ENCODE measurements at regions not wholly inside any gene's neighbourhood (a gene's known extent, or its start where the extent isn't known, plus 50 kb on each side); places are given as distances from the start of the nearest gene placed in this dataset.

DNA sequence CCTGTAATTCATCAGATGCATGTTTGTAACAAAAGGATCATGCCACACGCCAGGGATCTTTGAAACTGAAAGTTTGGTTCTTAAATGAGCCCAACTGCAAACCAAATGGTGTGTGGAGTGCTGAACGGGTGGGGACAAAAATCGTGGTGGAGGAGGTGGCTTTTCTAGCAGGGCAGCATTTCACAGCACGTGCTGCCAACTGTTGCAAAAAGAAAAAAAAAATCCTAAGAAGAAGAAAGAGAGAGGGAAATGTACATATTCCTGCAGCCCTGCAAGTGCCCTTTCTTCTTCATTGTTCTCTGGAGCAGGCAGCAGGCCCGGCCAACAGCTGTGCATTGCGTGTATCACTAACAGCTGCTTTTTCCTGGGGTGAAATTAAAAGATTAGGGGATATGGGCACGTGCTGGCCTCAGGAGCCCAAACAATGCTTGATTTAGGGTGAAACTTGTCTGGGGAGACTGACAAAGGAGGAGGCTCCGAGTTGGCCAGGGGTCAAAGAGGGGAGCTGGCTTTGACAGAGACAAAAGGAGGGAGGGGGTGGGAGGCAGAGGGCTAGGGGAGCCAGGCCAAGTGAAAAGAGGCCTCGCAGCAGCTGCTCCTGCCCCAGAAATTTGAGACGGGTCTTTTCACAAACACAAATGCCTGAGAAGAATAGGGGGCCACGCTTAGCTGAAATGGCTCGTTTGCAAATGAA is 73.0 kb downstream of the GADD45G start (continued):
- TF ChIP-seq ZBTB33 (IDR thresholded peaks at IDR 0.05; ENCODE audit: extremely low read depth, insufficient replicate concordance, low read length) (no peak), ELF1 (IDR thresholded peaks at IDR 0.05; ENCODE audit: borderline replicate concordance, low read depth) (no peak), SIN3A (IDR thresholded peaks at IDR 0.05; ENCODE audit: low read depth) (no peak), RAD21 (IDR thresholded peaks at IDR 0.05; ENCODE audit: low read depth) (no peak), ATF3 (IDR thresholded peaks at IDR 0.05) (no peak), CEBPB (IDR thresholded peaks at IDR 0.05; ENCODE audit: low read depth) (no peak), POLR2AphosphoS5 (IDR thresholded peaks at IDR 0.05; ENCODE audit: low read depth, low read length) (no peak), FOSL1 (IDR thresholded peaks at IDR 0.05; ENCODE audit: low read depth) (no peak), EGR1 (IDR thresholded peaks at IDR 0.05; ENCODE audit: low read depth) (no peak), POLR2A (IDR thresholded peaks at IDR 0.05; ENCODE audit: borderline replicate concordance, extremely low read depth, insufficient read depth, insufficient read length) (no peak), EZH2phosphoT487 (IDR thresholded peaks at IDR 0.05; ENCODE audit: borderline replicate concordance) (no peak)

GRCh38 chr9:89678396-89679015 is 73.7 kb downstream of the GADD45G start:
- RAD21 ChIA-PET (ENCODE audit: low non-redundant PET in 1 of 2, low total read pairs in 2 of 2, uncharacterized antibody in 2 of 2, unreplicated experiment in 2 of 2), result no interaction called here
- Histone ChIP-seq H3K79me2 (ENCODE audit: insufficient read depth, low read length) (no peaks in the 10 kb centered on the region), H3K27me3 (ENCODE audit: insufficient read depth, low read length) (no peaks in the 10 kb centered on the region), H3K4me3 (replicated peaks in 1 of 2; ENCODE audit: low read depth in 1 of 2, low read length in 2 of 2) (no peak overlapping the region), H2AFZ (ENCODE audit: low read depth, low read length, poor library complexity, severe bottlenecking) (no peak overlapping the region), H3K9me2 (ENCODE audit: insufficient read depth) (no peaks in the 10 kb centered on the region), H3K9me3 (ENCODE audit: control insufficient read depth in 1 of 2, insufficient read depth in 1 of 2, low read depth in 1 of 2, low read length in 2 of 2) (no peaks in the 10 kb centered on the region), H4K20me1 (ENCODE audit: insufficient read depth) (no peaks in the 10 kb centered on the region), H3K9ac (ENCODE audit: low read length) (no peak overlapping the region), H3K4me1 (ENCODE audit: control insufficient read depth in 1 of 2, insufficient read depth in 2 of 2, low read length in 2 of 2) (no peaks in the 10 kb centered on the region), H3K27ac (ENCODE audit: low read depth, low read length) (no peak overlapping the region), H3K36me3 (ENCODE audit: control insufficient read depth in 1 of 2, insufficient read depth in 2 of 2, low read length in 2 of 2) (no peaks in the 10 kb centered on the region), H3K4me2 (ENCODE audit: low read length) (no peak overlapping the region)
- DNase-seq (ENCODE audit: low read depth, low spot score), result no peak
- intact Hi-C loops (cut with micrococcal nuclease), result no loop called here
- POLR2A ChIA-PET, result no interaction called here
- CTCF ChIA-PET, result no interaction called here
- ATAC-seq, result no peak
- no TSS peak for BruUV-seq (replicated peaks)
- TF ChIP-seq FOSL1 (IDR thresholded peaks at IDR 0.05; ENCODE audit: low read depth), result no peak
- TF ChIP-seq SRF (IDR thresholded peaks at IDR 0.05; ENCODE audit: low read depth), result no peak
- TF ChIP-seq POLR2AphosphoS5 (IDR thresholded peaks at IDR 0.05; ENCODE audit: low read depth, low read length), result no peak
- no peak for TF ChIP-seq CBX3 (IDR thresholded peaks at IDR 0.05; ENCODE audit: low read depth)
- no peak for TF ChIP-seq ELF1 (IDR thresholded peaks at IDR 0.05; ENCODE audit: borderline replicate concordance, low read depth)
- TF ChIP-seq POLR2A (IDR thresholded peaks at IDR 0.05; ENCODE audit: borderline replicate concordance, extremely low read depth, insufficient read depth, insufficient read length), result no peak
- TF ChIP-seq YY1 (IDR thresholded peaks at IDR 0.05; ENCODE audit: extremely low read depth, insufficient replicate concordance, low read depth, low read length), result no peak
- TF ChIP-seq RAD21 (IDR thresholded peaks at IDR 0.05; ENCODE audit: low read depth), result no peak
- TF ChIP-seq EZH2phosphoT487 (IDR thresholded peaks at IDR 0.05; ENCODE audit: borderline replicate concordance), result no peak
- TF ChIP-seq ZFX (IDR thresholded peaks at IDR 0.05), result no peak
- TF ChIP-seq SP1 (IDR thresholded peaks at IDR 0.05; ENCODE audit: low read depth), result no peak
- TF ChIP-seq, protein P1, sequence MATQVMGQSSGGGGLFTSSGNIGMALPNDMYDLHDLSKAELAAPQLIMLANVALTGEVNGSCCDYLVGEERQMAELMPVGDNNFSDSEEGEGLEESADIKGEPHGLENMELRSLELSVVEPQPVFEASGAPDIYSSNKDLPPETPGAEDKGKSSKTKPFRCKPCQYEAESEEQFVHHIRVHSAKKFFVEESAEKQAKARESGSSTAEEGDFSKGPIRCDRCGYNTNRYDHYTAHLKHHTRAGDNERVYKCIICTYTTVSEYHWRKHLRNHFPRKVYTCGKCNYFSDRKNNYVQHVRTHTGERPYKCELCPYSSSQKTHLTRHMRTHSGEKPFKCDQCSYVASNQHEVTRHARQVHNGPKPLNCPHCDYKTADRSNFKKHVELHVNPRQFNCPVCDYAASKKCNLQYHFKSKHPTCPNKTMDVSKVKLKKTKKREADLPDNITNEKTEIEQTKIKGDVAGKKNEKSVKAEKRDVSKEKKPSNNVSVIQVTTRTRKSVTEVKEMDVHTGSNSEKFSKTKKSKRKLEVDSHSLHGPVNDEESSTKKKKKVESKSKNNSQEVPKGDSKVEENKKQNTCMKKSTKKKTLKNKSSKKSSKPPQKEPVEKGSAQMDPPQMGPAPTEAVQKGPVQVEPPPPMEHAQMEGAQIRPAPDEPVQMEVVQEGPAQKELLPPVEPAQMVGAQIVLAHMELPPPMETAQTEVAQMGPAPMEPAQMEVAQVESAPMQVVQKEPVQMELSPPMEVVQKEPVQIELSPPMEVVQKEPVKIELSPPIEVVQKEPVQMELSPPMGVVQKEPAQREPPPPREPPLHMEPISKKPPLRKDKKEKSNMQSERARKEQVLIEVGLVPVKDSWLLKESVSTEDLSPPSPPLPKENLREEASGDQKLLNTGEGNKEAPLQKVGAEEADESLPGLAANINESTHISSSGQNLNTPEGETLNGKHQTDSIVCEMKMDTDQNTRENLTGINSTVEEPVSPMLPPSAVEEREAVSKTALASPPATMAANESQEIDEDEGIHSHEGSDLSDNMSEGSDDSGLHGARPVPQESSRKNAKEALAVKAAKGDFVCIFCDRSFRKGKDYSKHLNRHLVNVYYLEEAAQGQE (IDR thresholded peaks at IDR 0.05; ENCODE audit: low read depth), result no peak
- no peak for TF ChIP-seq SIN3A (IDR thresholded peaks at IDR 0.05; ENCODE audit: low read depth)
- no peak for TF ChIP-seq EZH2 (IDR thresholded peaks at IDR 0.05)
- TF ChIP-seq TCF7L2 (IDR thresholded peaks at IDR 0.05; ENCODE audit: borderline replicate concordance, extremely low read depth, insufficient read depth, insufficient read length), result no peak
